GM11168 (cell line): ENCODE measurements at regions not wholly inside any gene's neighbourhood (a gene's known extent, or its start where the extent isn't known, plus 50 kb on each side); places are given as distances from the start of the nearest gene placed in this dataset.
"Not testable (repeated sequence)": the region's sequence is repeated elsewhere in the genome, so short reads cannot be mapped to it uniquely, and the experiment has no call there.

Experiments used
- in situ Hi-C: fragments of 300-500 bp; cut with MboI; formaldehyde crosslinking; loops from one replicate; pipeline ENCODE4 v1.12.0; 2022; ENCODE audit warnings: low sequenced_read_pairs; ENCODE audit not compliant: unreplicated experiment

- in situ Hi-C loops = no loop called here
Measured at GRCh38 chr16:52312716-52313115, 234.2 kb downstream of the TOX3 start.

GRCh38 chr16:52309446-52310416 is 237.2 kb downstream of the TOX3 start:
- in situ Hi-C loops = no loop called here

- in situ Hi-C loops = no loop called here
Measured at GRCh38 chr16:52308051-52308450, 238.9 kb downstream of the TOX3 start.

GRCh38 chr16:52301026-52301425 is 245.9 kb downstream of the TOX3 start:
- in situ Hi-C loops = no loop called here

- in situ Hi-C loops = no loop called here
Measured at GRCh38 chr16:52298769-52299168, 248.2 kb downstream of the TOX3 start.

- in situ Hi-C loops = not testable (repeated sequence)
Measured at GRCh38 chr16:52296706-52297315, 250.1 kb downstream of the TOX3 start.

- in situ Hi-C loops = no loop called here
Measured at GRCh38 chr16:52296076-52296475, 250.9 kb downstream of the TOX3 start.

GRCh38 chr16:52294660-52295059 is 252.3 kb downstream of the TOX3 start:
- in situ Hi-C loops = no loop called here

- in situ Hi-C loops = no loop called here
Measured at GRCh38 chr16:52293204-52293603, 253.7 kb downstream of the TOX3 start.

GRCh38 chr16:52283584-52284375 is 263.2 kb downstream of the TOX3 start:
- in situ Hi-C loops = no loop called here

- in situ Hi-C loops = no loop called here
Measured at GRCh38 chr16:52283018-52283417, 263.9 kb downstream of the TOX3 start.

- in situ Hi-C loops = no loop called here
Measured at GRCh38 chr16:52280086-52280485, 266.9 kb downstream of the TOX3 start.

- in situ Hi-C loops = no loop called here
Measured at GRCh38 chr16:52271088-52271750, 275.7 kb downstream of the TOX3 start.

GRCh38 chr16:52265446-52265861 is 281.5 kb downstream of the TOX3 start:
- in situ Hi-C loops = no loop called here

GRCh38 chr16:52257534-52257933 is 289.4 kb downstream of the TOX3 start:
- in situ Hi-C loops = no loop called here

- in situ Hi-C loops = no loop called here
Measured at GRCh38 chr16:52256310-52257078, 290.4 kb downstream of the TOX3 start.

GRCh38 chr16:52254746-52255145 is 292.2 kb downstream of the TOX3 start:
- in situ Hi-C loops = no loop called here

- in situ Hi-C loops = no loop called here
Measured at GRCh38 chr16:52252680-52253079, 294.3 kb downstream of the TOX3 start.

GRCh38 chr16:52251495-52251894 is 295.4 kb downstream of the TOX3 start:
- in situ Hi-C loops = no loop called here
